HG02798 (cell line): ENCODE measurements at regions not wholly inside any gene's neighbourhood (a gene's known extent, or its start where the extent isn't known, plus 50 kb on each side); places are given as distances from the start of the nearest gene placed in this dataset.

Experiments used
- ATAC-seq: cut with Tn5 transposase; IDR thresholded peaks from one replicate; pipeline ENCODE4 v1.9.1; 2021; ENCODE audit warnings: mild to moderate bottlenecking; ENCODE audit not compliant: unreplicated experiment, poor library complexity

- no peak for ATAC-seq
Observed at GRCh38 chr3:28645149-28645548, 296.5 kb upstream of the AZI2 start.

DNA sequence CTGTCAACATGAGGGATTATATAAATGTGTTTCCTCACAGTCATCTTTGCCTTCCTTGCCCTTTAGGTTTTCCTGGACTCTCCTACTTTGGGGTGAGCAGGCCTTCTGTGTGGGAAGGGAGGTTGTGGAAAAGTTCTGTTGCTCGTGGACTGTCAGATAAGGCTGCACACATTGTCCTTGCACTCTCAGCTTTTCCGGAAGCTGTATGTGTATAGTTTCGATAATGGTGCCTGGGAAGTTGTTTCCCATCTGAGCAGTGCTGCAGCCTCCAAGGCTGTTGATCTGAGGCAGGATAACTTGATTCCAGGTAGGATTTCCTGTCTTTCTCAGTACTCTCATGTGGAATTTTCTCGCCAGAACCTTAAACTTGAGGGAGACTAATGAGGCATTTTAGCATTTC, 297.8 kb upstream of the AZI2 start:
- no peak for ATAC-seq

- ATAC-seq = no peak
Observed at GRCh38 chr3:28649266-28649665, 300.6 kb upstream of the AZI2 start.

- no peak for ATAC-seq
Observed at GRCh38 chr3:28651159-28651558, 302.5 kb upstream of the AZI2 start.

DNA sequence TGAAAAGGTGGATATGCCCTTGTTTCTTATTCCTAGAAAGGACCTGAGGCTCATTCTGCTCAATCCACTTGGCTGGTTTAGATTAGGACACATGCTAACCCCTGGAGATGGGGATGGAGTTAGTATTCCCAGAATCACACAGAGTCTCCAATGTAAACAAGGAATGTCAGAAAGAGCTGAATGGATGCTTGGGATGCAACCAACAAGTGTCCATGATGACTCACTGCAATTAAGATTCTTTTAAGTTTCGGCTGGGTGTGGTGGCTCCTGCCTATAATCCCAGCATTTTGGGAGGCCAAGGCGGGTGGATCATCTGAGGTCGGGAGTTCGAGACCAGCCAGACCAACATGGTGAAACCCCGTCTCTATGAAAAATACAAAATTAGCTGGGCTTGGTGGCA, 315.5 kb upstream of the AZI2 start:
- no peak for ATAC-seq

DNA sequence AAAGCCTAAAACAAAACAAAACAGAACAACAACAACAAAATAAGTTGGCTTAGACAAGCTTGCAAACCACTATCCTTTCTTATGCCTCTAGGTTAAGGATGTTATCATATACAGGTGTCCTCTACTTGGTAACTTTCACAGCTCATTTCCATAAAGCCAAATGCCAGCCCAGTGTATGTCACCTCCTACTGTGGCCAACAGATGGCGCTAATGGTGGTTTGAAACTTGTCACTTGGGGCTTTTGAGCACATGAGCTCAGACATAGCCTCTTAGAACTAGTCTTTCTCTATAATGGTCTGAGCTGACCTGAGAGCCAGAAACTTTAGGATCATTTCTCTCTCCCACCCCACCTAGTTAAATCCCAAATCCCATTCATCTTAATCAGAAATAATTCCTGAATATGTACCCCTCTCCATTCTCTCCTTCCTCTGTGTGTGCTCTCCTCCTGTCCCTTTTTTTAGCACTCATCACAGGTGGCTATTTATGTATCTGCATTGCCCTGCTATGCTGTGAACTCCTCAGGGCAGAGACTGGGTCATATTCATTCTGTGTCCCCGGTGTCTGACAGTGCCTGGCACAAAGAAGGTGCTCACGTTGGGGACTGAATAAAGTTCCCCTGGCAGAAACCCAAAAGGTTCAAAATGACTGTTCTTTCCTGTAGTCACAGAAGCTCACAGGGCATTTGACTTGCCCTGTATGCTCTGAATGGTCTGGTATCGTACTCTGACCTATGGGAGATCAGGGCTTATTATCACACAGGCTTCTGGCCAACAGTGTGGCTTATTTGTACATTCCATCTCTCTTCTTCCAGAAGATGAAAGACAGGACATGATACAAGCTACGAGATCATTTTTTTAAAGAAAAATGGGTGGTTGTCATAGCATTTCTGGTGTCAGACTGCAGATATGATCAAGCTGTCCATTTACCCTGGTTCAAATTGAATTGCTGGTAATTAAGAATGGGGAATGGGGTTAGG, 319.3 kb upstream of the AZI2 start:
- ATAC-seq = peak; percentile 99

DNA sequence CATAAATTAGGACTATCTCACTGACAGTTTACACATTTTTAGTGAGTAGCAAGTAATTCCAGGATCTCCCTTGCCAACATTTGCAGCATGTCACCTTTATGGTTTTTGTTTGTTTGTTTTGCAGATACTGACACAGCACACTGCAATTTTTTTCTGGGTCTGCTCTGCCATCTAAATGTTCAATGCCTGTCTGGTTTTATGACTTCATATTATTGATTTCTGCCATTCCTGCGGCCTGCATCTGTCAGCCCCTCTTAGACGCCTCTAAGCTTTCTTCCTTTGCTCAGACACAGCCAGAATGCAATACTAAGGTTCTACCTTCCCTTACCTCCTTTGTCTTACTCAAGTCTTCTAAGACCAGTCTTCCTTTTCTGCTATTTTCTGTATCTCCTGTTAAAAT, 321.2 kb upstream of the AZI2 start:
- ATAC-seq = no peak

- no peak for ATAC-seq
Observed at GRCh38 chr3:28672406-28672805, 323.8 kb upstream of the AZI2 start.

- ATAC-seq = no peak
Observed at GRCh38 chr3:28673446-28673845, 324.8 kb upstream of the AZI2 start.

DNA sequence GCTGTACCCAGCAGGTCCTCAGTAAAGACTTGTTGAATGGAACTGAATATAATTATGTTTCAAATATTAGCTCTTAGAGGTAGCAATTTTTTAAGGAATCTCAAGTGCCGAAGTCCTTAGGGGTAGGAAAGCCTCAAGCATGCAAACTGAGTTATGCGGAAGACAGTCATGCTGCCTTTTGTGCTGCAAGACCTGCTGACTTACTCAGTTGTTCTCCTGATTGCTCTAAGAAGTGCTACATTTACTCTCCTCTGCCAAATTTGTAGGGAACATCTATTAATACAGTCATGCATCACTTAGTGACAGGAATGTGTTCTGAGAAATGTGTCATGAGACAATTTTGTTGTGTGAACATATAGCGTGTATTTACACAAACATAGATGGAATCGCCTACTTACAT, 325.6 kb upstream of the AZI2 start:
- no peak for ATAC-seq

- ATAC-seq = no peak
Observed at GRCh38 chr3:28677581-28677980, 329.0 kb upstream of the AZI2 start.

GRCh38 chr3:28678086-28678485, 329.5 kb upstream of the AZI2 start:
- ATAC-seq = no peak

DNA sequence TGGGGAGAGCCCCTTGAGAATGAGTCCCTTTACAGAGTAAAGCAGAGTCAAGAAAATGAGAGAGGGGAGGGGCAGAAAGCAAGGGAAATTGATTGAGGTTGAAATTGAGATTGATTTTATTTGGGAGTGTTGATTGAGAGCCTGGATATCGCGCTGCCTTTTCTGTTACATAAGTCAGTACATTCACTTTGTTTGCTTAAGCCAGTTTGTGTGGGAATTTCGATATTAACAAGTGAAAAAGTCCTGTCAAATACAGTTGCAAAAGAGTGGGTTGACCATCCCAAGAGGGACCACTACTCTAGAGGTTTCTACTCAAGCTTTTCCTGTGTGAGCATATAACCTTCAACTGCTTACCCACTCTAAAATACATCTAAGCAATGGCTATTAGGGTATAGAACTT, 331.4 kb upstream of the AZI2 start:
- ATAC-seq = no peak

DNA sequence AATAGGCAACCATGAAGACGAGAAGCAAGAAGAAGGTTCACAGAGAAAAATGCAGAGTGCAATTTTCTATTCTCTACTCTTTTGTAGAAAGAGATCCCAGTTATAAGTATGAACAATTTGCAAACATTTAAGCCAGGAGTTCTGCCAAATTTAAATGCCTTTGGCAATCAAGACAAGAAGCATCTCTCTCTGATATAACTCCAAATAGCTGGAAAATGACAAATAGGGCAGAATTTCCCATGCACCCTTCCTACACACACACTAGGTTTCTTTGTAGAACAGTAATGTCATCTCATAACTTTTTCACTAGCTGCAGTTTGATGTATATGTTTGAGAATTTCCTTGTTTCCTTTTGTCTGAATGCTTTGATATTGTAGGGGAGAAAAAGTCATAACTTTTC, 333.5 kb upstream of the AZI2 start:
- ATAC-seq = no peak

- no peak for ATAC-seq
Observed at GRCh38 chr3:28690176-28690575, 341.6 kb upstream of the AZI2 start.

DNA sequence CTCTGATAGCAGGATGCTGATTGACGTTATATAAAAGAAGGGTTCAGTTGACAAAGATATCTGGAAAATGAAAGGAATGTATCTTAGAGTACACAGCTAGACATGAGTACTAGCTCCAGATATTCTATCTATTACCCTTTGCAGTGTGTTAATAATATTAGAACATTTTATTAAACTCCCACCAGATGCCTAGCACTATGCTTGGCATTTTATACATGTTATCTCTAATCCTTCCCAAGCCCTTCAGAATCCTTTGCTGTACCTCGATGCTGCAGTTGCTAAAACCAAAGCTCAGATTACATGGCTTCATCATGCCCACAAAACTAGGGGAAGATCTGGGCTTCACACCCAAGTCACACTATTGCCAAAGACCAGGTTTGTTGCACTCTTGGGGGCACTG, 350.1 kb upstream of the AZI2 start:
- no peak for ATAC-seq

GRCh38 chr3:28699283-28699682, 350.7 kb upstream of the AZI2 start:
- no peak for ATAC-seq

- ATAC-seq = no peak
Observed at GRCh38 chr3:28700728-28701127, 352.1 kb upstream of the AZI2 start.

GRCh38 chr3:28703843-28704242, 355.2 kb upstream of the AZI2 start:
- ATAC-seq = no peak

DNA sequence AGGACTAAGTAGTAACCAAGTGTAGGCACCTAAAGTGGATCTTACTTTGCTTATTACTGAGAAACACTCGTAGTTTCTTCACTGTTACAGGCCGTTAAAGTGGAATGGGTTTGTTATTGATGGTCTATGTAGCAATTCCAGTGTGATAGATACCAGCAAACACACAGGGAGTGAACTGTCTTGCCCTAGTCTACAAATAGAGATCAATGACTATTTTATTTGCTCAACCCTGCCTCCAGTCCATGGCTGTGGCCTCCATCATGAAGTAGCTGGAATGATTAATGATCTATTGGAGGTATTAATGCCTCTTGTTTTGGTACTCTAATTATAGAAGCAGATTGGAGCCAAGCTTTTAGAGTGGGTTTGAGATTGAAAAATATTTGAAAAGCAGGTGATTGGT, 362.7 kb upstream of the AZI2 start:
- no peak for ATAC-seq

DNA sequence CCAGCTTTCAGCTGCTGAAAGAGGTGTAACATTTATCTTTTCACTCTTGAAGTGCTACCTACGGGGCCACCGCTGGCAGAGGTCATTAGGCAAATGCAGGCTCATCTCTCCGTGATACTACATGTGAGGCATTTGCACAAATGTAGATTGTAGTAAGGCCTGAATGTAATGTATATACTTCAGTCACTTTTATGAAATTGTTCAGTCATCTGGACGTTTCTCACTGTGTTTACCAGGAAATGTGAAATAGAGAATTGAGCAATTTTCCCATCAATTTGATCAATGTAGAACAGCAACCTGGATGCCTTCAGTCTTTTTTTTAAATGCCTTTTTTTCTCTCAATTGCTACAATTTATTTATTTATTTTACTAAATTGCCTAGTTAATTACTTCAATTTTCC, 368.3 kb upstream of the AZI2 start:
- ATAC-seq = no peak
